ENCODE measurements at regions not wholly inside any gene's neighbourhood (a gene's known extent, or its start where the extent isn't known, plus 50 kb on each side); places are given as distances from the start of the nearest gene placed in this dataset.
"Not testable (repeated sequence)": the region's sequence is repeated elsewhere in the genome, so short reads cannot be mapped to it uniquely, and the experiment has no call there.

DNA sequence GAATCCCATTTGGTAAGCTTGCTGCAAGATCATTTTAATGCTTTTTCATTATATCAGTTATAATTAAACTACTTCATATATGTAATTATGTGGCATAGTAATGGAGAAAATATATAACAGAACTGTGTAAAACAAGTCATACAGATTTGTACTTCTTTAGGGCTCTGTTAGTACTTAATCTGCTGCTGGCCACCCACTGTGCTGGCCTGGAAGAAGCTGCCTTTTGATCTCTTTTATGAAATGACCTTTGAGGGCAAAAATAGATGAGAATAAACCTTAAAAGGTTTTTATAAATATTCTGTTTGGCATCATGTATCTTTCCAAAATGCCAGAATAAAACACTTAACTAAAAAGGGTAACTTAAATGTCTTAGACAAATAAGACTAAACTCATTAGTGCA, 262.9 kb downstream of the ZIC1 start:
- no peak for DNase-seq (ENCODE audit: low spot score)

DNA sequence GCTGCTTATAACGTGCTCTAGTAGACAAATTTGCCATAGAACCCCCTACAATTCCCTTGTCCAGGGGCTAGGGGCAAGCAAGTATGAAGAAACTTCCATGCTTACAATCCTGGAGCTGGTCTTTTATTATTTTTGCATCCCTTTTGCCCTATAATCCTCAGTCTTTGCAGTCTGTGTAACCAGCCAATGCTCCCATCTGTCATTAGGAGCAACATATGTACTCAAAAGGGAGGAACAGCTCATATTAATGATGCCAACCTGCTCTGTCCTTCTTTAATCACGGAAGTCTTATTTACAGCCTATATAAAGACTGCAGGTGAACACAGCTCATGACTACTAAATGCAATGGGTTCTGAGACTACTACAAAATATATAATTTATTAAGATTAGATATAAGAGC, 263.3 kb downstream of the ZIC1 start:
- DNase-seq (ENCODE audit: low spot score) = no peak

DNA sequence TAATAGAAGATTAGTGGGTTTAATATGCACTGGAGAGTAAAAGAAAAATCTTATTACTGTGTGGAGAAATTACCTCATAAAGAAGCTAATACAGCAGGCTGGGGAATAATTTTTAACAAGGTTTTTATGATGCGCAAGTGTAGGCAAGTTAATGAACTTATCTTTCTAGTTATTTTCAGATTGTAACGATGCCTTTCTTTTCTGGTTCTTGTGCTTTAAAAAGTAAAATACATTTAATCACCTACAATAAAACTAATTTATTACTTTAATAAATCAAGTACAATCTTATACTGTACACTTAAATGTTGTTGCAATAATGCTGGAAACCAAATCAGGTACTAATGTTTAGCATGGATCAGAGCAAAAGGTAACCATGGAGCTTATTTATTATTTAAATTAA, 266.6 kb downstream of the ZIC1 start:
- no peak for DNase-seq (ENCODE audit: low spot score)

DNA sequence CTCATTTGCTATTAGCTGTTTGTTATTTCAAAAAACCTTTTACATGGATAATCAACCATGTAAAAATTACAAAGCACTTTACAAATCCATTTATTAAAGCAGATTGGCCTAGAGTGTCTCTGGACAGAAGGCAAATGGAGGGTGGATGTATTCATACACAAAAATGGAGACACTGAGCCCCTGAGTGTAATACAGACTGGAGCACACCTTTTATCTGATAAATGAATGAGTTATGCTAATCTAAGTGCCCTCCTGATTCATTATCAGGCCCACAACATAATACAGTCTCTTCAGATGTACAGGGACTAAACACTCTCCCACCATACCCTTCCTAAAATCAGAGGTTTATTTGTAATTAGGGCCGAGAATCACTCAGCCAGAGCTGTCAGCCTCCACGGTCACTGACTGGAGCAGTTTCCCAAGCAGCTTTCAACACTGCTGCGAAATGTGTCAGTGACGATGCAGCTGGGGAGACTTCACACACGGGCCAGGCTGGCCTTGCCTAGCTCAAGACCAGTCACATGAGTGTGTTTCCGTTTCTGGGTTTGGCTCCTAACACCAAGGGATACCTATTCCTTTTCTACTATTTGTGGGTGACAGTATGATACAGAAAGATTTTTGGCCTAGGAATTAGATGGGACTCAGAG, 271.8 kb downstream of the ZIC1 start:
- no peak for DNase-seq (ENCODE audit: low spot score)

DNA sequence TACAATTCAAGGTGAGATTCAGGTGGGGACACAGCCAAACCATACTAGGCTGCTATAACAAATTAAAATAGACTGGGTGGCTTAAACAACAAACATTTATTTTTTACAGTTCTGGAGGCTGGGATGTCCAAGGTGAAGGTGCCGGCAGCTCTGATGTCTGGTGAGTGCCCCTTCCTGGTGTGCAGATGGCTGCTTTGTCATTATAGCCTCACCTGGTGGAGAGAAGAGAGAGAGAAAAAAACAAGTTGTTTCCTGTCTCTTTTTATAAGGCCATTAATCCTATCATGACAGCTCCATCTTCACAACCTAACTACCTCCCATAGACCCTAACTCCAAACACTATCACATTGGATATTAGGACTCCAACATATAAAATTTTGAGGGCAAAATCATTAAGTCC, 279.7 kb downstream of the ZIC1 start:
- DNase-seq (ENCODE audit: low spot score) = no peak

DNA sequence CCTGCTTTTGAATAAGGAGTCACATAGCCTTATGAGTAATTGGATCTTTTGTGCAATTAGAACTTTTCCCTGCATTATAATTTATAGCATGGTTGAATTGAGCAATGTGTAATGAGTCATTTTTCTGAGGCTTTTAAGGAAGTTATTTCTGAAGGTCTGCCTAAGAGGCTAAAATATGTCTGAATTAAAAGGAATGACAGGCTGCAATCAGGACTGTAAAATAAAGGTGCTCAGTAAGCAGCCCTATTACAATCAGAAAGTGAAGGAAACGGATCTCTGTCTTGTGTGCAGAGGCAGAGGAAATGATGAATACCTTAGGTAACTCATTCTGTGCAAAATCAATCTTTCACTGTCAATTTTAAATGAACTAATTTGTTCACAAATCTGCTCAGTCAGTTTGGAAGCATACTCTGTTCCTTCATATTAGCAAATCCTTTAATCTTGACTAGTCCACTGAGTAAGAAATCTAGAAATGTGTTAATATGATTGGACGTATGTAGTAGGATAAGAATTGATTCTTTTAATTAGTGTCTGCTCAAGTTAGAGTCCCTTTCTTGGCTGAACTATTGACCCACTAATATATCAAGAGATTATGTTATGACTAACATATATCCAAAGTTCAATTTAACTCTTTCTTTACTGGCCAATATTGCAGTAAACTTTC, 290.1 kb downstream of the ZIC1 start:
- peak; percentile 28 for DNase-seq (ENCODE audit: low spot score)

DNA sequence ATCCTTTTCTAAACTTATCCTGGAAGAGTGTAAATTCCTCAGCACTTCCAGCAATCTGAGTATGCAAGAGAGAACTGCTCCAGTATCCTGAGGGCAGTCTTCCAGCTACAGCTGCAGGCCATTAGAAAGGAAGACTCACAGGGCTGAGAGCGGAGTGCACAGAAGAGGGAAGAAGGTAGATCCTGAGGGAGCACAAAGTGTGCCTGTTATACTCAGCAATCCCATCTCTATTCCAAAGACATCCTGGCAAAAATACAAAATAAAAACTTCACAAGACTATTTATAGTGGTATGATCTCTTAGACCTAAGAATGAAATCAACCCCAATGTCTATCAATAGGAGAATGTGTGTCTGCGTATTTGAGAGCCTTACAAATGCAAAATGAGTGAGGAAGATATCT, 292.0 kb downstream of the ZIC1 start:
- no peak for DNase-seq (ENCODE audit: low spot score)

DNA sequence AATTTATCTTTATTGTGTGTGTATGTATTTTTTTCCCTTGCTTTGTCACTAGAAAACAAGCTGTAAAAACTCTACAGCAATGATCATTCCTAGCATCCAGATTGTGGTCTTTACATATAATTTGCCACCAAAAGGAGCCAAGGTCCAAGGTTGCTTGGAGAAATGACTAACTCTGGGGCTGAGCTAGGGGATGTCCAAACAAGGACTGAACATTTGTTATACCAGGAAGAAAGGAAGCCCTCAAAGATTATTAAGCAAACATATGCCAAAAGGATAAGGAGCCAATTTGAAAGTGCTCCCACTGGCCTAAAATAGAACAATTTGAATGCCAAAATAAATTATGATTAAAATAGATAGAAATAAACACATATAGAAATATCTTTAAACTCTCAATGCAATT, 293.3 kb downstream of the ZIC1 start:
- no peak for DNase-seq (ENCODE audit: low spot score)

DNA sequence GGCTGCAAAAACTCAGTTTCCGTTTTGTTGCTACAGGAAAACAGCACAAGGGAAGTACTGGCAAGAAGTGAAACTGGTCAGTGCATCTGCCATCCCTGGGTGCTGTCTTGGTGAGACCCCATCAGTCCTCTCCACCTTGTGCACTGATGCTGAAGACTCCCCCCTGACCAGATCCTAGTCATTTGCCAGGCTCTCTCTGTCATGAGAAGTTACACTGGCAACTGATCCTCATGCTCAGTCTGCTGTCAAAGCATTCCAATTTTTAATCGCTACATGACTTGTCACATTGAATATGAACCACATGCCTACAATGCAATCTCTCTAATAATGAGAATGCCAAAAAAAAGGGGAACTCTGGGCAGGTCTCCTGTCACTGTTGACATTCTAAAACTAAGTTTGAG, 296.5 kb downstream of the ZIC1 start:
- DNase-seq (ENCODE audit: low spot score) = no peak

DNA sequence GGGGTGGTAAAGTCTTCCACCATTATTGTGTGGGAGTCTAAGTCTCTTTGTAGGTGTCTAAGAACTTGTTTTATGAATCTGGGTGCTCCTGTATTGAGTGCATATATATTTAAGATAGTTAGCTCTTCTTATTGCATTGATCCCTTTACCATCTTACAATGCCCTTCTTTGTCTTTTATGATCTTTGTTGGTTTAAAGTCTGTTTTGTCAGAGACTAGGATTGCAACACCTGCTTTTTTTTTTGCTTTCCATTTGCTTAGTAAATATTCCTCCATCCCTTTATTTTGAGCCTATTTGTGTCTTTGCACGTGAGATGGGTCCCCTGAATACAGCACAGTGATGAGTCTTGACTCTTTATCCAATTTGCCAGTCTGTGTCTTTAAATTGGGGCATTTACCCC, 301.6 kb downstream of the ZIC1 start:
- DNase-seq (ENCODE audit: low spot score) = not testable (repeated sequence)

DNA sequence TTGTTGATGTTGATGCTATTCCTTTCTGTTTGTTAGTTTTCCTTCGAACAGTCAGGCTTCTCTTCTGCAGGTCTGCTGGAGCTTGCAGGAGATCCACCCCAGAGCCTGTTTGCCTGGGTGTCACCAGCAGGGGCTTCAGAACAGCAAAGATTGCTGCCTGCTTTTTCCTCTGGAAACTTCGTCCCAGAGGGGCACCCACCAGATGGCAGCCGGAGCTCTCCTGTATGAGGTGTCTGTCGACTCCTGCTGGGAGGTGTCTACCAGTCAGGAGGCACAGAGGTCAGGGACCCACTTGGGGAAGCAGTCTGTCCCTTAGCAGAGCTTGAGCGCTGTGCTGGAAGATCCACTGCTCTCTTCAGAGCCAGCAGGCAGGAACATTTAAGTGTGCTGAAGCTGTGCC, 303.2 kb downstream of the ZIC1 start:
- DNase-seq (ENCODE audit: low spot score) = no peak

DNA sequence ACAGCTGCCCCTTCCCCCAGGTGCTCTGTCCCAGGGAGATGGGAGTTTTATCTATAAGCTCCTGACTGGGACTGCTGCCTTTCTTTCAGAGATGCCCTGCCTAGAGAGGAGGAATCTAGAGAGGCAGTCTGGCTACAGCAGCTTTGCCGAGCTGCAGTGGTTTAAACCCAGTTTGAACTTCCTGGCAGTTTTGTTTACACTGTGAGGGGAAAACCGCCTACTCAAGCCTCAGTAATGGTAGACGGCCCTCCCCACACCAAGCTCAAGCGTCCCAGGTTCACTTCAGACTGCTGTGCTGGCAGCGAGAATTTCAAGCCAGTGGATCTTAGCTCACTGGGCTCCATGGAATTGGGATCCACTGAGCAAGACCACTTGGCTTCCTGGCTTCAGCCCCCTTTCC, 303.6 kb downstream of the ZIC1 start:
- DNase-seq (ENCODE audit: low spot score) = not testable (repeated sequence)

DNA sequence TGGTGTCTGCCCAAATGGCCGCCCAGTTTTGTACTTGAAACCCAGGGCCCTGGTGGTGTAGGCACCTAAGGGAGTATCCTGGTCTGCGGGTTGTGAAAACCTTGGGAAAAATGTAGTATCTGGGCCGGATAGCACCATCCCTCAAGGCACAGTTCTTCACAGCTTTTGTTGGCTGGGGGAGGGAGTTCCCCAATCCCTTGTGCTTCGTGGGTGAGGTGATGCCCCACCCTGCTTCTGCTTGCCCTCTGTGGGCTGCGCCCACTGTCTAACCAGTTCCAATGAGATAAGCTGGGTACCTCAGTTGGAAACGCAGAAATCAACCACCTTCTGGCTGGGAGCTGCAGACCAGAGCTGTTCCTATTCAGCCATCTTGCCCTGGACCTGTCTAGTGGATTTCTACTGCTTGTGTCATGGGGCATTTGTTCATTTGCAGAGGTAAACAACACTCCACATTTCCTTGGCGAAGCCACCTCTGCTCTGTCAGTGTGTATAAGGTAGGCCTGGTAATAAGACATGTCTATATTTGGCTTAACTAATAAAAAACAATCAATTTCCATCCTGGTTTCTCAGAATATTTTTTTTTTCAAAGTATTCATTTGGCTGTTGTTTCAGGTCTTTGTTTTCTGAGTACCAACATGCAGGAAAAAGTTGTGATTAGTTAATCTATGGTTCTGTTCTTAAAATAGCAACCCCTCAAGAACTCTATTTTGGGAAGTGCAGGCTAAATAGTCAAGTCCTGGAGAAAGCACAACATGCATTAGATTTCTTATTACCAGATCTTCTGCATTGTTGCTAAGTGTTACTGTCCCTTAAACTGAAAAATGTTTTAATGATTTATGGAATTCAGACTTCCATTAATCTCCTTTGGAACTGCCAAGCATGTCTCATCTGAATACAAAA, 304.3 kb downstream of the ZIC1 start:
- no peak for DNase-seq (ENCODE audit: low spot score)

DNA sequence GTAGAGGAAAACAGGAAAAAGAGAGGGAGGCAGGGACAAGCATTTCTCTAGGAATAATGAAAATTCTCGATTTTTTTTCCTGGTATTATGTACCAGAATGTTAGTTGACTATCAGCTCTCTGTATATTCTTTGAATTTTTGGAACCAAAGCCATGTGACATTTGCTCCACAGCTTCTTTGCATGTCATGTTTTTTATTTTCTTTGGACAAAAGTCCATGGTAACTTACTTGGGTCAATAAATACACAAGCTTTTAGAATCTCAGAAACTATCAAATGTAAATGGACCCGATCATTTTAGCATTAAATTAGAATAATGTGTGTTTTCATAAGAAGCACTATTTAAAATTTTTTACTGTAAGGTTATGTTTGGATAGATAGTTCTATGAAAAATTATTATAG, 320.5 kb downstream of the ZIC1 start:
- DNase-seq (ENCODE audit: low spot score) = no peak

DNA sequence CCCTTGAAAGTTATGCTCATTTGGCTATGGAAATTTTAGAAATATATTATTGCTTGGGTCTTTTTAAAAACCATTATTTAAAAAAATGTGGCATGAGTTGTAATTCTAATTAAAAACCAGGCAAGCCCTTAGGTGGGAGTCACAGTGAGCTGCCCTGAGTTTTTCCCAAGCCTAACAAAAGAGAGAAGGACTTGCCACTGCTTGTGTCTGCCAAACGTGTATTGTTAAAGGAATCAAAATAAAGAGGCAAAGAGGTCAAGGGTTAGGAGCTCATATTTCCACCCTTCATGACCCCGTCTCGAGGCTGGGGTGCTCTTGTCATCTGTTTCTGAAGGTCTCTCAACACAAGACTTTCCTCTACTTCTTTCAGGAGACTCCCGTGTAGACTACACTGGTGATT, 321.1 kb downstream of the ZIC1 start:
- no peak for DNase-seq (ENCODE audit: low spot score)

DNA sequence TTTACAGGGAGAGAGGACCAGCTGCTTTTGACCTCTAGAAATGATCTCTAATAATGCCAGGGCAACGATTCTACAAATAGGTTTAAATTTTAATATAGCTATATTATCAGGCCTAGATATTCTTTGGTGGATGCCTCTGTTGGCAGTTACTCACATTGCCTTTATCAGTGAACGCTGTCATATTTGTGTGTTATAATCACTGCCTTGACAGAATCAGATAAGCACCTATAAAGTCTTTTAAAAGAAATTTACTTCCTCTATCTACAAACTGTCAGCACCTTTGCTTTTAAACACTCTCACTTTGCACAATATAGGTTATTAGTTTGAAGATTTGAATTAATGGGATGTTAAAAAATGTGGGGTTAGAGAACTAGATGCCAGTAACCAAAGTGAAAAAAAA, 324.1 kb downstream of the ZIC1 start:
- DNase-seq (ENCODE audit: low spot score) = no peak

DNA sequence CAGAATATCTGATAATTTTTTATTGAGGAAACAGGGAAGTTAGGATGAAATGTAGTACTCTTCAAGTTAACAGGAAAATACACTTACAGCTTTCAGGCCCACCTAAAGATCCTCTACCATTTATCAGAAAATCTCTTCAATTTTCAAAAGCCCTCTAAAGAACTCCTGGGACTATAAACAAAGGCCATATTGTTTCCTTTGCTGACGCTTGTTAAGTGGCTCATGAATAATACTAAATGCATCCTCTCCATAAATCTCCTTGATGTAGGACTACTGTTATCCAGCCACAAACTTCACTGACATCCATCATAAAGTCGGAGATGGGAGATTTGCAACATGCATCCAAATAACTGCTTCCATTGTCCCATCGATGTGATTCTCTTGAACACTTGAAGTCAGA, 326.5 kb downstream of the ZIC1 start:
- DNase-seq (ENCODE audit: low spot score) = peak; percentile 90

DNA sequence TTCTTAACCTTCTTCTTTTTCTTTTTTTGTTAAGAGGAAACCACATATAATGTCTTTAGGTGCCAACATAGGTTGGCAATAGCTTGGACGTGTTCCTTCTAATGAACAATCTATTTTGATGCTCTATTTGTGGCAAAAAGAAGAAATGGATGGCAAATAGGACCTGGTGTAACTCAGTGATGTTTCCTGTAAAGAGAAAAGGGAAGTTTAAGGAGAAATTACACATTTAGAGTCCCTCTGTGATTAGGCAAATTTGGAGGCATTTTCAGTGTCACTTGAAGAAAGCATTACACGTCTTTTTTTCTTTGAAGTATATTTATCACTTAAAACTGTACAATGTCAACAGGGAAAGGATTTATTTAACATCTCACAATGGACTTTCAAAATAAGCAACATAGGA, 327.1 kb downstream of the ZIC1 start:
- no peak for DNase-seq (ENCODE audit: low spot score)

DNA sequence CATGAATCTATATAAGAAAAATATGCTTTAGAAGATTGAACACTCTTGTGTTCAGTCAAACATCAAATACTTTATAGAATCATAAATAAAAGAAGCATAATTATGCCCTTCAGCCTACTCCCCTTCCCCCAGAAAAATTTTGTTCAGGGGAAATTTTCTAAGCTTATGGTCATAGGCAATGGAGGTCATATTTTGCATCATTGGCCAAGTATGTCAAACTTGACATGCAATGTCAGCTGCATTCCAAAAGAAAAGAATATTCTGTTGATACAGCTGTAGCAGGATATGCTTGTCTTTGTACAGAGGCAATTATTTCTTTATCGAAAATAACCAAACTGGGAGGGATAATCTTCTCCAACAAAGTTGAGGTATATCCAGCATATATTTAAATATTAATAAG, 328.2 kb downstream of the ZIC1 start:
- no peak for DNase-seq (ENCODE audit: low spot score)

DNA sequence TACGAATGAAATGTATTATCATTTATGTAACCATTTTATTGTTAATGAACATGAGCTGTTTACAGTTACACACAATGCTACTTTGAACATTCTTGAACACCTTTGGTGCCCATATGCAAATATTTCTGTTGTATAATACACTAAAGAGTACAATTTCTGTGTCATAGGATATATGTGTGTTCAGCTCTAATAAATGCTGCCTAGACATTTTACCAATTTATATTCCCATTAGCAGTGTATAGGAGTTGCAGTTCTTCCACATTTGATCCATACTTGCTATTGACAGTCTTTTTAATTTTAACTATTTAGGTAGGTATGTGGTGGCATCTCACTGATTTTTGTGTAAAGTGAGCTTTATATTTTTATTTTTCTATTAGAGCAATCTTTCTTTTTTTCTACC, 331.8 kb downstream of the ZIC1 start:
- DNase-seq (ENCODE audit: low spot score) = no peak

DNA sequence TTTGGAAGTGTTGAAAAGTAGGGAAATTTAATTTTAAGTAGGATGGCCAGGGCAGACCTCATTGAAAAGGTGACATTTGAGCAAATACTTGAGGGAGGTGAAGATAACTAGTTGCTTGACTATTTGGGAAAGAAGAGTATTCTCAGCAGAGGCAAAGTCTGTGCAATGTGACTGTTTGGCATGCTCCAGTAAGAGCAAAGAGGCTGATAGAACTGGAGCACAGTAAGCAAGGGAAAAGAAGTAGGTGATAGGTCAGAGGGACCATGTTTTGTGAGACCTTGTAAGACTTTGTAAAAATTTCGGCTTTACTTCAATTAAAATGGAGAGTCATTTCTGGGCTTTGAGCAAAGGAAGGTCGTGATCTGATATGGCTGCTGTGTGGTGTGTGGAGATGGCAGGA, 335.8 kb downstream of the ZIC1 start:
- no peak for DNase-seq (ENCODE audit: low spot score)

DNA sequence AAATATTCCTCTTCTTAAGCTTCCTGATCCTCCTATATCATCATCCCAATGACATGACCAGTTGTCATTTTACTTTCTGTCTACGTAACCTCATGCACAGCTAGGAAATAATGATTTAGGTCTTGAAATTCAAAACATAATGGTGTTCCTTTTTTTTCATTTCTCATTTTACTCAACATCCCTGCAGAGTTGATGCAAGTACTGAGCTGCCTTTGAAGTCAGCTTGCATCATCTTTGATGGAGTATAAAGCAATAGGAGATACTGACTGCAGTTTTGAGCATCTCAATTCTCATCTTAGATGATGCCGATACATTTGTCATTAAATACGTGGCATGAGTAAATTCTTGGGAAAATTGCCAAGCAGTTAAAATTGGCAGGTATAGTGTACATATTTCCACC, 346.1 kb downstream of the ZIC1 start:
- no peak for DNase-seq (ENCODE audit: low spot score)

DNA sequence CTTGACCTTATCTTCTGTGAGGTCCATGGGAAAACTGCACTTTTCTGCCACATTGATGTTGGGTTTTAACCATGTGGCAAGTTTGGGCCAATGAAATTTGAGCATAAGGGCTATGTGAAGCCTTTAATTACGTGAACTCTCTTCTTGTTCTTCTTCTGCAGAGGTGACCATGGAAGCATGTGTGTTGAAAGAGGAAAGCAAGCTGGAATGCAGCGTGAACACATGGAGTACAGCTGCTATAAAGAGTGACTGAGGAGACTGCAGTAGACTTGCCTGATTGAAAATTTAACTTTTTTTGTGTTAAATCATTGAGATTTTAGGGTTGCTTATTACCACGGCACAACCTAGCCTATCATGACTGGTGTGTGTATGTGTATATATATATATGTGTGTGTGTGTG, 347.3 kb downstream of the ZIC1 start:
- DNase-seq (ENCODE audit: low spot score) = no peak
